Left lobe of liver (tissue), 2 donors: ENCODE measurements at regions not wholly inside any gene's neighbourhood (a gene's known extent, or its start where the extent isn't known, plus 50 kb on each side); places are given as distances from the start of the nearest gene placed in this dataset.

ENCODE experiments used
- ATAC-seq: fragments of 200-7000 bp; cut with Tn5 transposase; one replicate; pipeline ENCODE4 v1.9.1; 2020; ENCODE audit warnings: mild to moderate bottlenecking, moderate library complexity
- DNase-seq: peaks from one replicate; pipeline ENCODE4 v3.0.0-alpha.2; 2020; ENCODE audit warnings: low spot score
- donor health status: DM: no; HTN: no; CAD: no; lungs with moderate emphysema.
- donor health status: DM: no; HTN: yes; CAD: no.

DNA sequence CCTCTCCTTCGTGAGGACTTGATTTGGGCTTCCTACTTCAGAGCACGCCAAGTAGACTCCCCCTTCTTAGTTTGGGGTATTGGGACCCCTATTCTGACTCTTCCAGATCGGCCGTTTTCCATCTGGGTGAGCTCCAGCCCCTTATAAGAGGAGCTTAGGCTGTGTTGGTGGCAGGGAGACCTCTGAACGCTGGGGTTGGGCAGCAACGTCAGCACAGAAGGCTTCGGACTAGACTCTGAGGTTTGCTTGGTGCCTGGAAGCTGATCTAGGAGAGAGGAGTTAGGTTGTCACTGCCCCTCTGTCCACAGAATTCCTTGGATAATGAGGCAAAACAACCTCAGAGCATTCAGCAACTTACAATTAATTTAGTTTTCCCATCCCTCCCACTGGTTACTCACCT, 99.2 kb upstream of the RTL1 start:
- no peak for DNase-seq
- no peak for ATAC-seq

DNA sequence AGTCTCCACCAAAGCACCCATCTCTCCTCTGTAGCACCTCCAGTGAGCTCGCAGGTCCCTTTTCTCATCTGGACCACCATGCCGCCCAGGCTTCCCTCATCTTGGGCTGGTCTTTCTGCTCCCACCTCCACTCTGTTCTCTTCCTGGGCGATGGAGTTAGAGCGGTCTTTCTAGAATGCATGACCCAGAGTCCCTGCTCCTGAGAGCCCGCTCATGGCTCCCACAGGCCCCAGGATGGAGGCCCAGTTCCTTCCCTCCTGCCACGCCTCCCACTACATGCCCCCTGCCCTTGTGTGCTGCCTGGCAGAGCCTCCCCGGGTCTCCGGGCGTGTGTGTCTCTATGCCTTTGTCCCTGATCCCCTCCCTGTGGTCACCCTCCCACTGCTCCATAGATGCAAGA, 100.7 kb upstream of the RTL1 start:
- no peak for DNase-seq
- ATAC-seq: no peak

DNA sequence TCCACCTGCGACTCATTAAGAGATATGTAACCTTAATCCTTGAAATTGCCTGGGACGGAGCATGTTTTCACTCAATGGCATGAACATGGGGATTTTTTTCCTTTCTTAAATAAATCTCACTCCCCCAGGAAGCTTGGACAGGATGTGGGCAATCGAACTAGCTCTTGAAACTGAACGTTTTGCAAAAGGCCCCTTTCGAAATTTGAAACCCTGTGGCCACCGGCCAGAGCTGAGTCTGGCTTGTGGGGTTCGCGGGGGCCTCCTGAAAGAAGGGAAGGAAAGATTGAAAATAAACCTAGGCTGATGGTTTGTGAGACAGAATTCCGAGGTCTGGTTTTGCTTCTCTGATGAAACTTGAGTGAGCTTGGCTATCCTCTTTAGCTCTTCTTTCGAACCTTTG, 101.4 kb upstream of the RTL1 start:
- ATAC-seq (no peak), DNase-seq (no peak)

DNA sequence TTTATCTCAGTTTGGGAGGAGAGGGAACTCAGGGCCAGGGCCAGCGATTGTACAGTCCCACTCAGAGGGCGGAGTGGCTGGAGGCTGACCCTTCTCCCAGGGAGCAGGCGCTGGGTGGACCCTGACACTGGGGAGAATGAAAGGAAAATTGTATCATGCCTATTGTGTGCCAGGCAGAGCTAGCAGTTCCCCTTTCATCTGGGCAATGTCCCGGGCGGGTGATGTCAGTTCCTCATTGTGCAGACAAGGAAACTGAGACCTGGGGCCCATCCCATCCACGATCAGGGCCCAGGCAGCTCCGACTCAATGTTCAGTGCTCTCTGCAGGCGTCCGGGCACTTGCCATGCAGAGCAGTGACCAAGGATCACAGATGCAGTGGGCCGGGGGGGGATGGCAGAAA, 101.9 kb upstream of the RTL1 start:
- no peak for ATAC-seq
- DNase-seq: peak; percentile 38

GRCh38 chr14:101006008-101006407, 102.5 kb upstream of the RTL1 start:
- no peak for DNase-seq
- no peak for ATAC-seq

GRCh38 chr14:101007004-101007614, 103.6 kb upstream of the RTL1 start:
- ATAC-seq (no peak), DNase-seq (no peak)

- DNase-seq: no peak
Observed at GRCh38 chr14:101007765-101008164, 104.2 kb upstream of the RTL1 start.

GRCh38 chr14:101008196-101008595, 104.7 kb upstream of the RTL1 start:
- DNase-seq (peak; percentile 38), ATAC-seq (no peak)

More at GRCh38 chr14:101007765-101008164, 104.2 kb upstream of the RTL1 start:
- ATAC-seq: no peak

DNA sequence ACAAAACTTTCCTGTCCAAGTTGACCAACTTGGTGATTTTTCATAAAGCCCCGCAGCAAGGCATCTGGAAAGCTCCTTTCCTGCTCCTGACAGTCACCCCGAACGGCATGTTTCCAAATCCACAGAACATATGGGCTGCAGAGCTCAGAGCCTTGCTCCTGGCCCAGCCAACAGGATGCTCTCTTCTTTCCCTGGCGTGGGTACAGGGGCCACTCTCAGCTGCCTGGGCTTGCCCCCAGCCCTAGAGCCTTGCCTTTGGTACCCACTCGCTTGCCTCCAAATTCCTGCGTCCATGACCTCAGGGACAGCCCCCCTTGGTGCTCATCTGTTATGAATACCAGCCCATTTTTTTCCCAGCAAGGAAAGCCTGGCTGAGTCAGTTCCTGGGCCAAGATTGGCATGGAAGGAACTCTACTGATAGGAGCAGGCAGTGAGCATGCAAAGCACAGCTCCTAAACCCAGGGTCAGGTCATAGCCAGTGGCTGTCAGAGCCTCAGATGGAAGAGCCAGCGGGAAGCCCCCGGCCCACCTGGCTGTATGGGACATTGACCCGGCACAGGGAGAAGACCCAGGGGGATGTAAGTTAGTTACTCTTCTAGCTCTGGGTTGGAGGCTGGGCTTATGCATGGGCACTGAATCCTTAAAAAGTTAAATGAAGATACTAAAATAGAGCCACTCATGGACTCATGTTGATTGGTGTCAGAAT, 105.3 kb upstream of the RTL1 start:
- ATAC-seq (no peak), DNase-seq (no peak)

GRCh38 chr14:101009531-101009930, 106.0 kb upstream of the RTL1 start:
- ATAC-seq: no peak
- DNase-seq: no peak

GRCh38 chr14:101010293-101010692, 106.8 kb upstream of the RTL1 start:
- no peak for DNase-seq
- ATAC-seq: no peak

DNA sequence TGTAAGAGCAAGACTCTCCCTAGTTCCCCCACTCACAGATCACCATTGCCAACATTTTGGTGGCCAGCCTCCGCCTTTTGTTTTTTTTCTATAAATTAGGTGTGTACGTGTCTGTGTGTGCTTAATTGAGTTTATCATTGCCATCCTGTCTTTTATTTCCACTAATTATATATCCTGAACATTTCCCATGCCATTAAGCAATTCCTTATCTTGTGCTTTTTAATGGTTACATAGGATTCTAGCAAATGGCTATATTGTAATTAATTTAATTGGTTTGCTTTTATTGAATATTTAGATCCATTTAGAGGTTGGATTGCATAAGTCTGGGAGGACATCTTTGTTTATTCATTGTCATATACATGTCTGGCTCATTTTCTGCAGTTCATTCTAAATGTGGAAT, 107.3 kb upstream of the RTL1 start:
- DNase-seq (no peak), ATAC-seq (no peak)

DNA sequence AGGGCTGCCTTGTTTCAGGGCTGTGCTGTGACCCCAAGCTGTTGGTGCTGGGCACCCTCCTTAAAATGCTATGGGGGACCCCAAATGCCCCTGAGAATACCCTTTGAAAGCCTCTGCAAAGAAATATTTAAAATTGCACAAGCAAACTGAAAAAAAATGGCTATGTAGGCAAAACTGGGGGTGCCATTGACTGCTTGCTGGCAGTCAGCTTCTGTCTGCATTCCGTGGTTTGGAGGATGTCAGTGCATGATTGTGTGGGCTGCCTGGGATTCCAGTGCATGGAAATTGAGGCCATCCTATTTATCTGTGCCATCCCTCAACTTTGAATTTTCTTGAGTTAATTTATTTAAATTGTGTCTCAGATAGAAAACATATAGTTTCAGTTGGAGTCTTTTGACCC, 113.7 kb upstream of the RTL1 start:
- ATAC-seq: no peak
- no peak for DNase-seq

DNA sequence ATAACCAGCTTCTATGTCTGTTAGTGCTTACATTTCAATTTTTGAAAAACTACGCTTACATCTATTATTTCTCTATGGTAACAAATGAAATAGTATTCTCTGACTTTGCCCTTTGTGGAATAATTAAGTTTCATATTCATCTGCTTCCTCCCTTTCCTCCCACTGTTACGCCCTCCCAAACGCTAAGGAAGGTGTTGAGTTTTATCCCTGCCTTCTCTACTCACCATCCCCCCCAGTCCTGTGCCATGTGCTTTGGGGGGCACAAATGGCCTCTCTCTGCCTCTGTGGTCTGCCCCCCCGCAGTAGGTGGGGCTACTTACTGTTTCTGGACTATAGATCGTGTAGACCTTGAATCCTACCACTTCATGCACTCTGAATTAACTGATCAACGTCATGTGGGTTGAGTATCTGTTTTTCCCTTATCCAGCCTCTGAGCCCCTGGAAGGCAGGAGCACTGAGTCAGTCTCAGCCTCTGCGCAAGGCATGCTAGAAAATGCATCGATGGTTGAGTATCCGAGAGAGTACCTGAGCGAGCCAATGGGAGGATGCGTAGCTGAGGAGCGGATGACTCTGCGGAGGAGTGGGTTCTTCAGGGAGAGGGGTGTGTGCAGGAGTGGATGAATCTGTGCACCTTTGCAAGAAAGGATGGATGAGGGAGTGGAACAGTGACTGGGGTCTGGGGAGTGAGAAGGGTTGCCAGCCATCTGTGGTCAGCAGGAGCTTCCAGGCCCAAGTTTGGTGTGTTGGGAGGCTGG, 114.5 kb upstream of the RTL1 start:
- DNase-seq: peak; percentile 10
- ATAC-seq: no peak

- ATAC-seq (no peak), DNase-seq (peak; percentile 35)
Observed at GRCh38 chr14:101018561-101019290, 115.2 kb upstream of the RTL1 start.

DNA sequence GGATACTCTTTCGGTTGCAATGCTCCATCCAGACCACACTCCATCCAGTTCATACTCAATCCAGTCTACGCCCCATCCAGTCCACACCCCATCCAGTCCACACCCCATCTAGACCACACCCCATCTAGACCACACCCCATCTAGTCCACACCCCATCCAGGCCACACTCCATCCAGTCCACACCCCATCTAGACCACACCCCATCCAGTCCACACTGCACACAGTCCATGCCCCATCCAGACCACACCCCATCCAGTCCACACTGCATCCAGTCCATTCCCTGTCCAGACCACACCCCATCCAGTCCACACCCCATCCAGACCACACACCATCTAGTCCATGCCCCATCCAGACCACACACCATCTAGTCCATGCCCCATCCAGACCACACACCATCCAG, 116.0 kb upstream of the RTL1 start:
- no peak for DNase-seq

DNA sequence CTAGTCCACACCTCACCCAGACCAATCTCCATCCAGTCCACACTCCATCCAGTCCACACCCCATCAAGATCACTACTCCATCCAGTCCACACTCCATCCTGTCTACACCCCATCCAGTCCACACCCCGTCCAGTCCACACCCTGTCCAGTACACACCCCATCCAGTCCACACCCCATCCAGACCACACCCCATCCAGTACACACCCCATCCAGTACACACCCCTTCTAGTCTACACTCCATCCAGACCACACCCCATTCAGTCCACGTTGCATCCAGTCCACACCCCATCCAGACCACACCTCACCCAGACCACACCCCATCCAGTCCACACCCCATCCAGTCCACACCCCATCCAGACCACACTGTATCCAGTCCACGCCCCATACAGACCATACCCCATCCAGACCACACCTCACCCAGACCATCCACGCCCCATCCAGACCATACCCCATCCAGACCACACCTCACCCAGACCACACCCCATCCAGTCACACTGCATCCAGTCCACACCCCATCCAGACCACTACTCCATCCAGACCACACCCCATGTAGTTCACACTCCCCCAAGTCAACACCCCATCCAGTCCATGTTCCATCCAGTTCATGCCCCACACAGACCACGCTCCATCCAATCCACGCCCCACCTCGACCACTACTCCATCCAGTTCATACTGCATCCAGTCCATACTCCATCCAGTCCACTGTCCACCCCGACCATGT, 116.6 kb upstream of the RTL1 start:
- ATAC-seq (no peak), DNase-seq (peak; percentile 14)

More for the DNA sequence above, 116.0 kb upstream of the RTL1 start:
- no peak for ATAC-seq

DNA sequence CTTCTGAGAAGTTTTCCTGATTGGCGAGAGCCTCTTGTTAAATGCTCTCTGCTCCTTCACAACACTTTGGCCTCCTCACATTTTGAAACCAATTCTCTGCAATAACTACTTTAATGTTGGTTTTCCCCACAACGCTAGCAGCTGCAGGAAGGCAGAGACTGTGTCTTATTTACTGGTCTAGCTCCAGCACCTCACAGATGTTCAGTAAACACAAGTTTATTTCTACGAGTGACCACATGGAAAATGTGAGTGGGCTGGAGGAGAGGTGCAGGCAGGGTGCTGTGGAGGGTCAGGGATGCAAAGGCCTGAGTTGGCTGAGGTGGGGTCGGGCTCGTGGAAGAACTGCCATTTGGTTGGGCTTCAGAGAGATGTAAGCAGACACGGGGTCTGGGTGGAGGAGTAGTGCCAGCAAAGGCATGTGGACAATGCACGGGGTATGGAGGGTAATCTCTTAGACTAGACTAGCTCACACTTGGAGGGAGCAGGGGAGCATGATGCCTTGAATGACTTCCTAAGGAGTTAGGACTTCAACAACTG, 117.4 kb upstream of the RTL1 start:
- ATAC-seq: no peak
- DNase-seq: peak; percentile 12

- no peak for ATAC-seq
- DNase-seq: peak; percentile 15
Observed at GRCh38 chr14:101022121-101022520, 118.6 kb upstream of the RTL1 start.

- ATAC-seq (no peak), DNase-seq (peak; percentile 22)
Observed at GRCh38 chr14:101022916-101023435, 119.5 kb upstream of the RTL1 start.
